H9 (cell line): ENCODE measurements at regions not wholly inside any gene's neighbourhood (a gene's known extent, or its start where the extent isn't known, plus 50 kb on each side); places are given as distances from the start of the nearest gene placed in this dataset.

Experiments
- DNase-seq: peaks from one replicate; pipeline ENCODE4 v3.0.0-alpha.2; 2017
- H2AFZ ChIP-seq: one replicate; pipeline ENCODE4 v1.6.1; 2013; ENCODE audit warnings: mild to moderate bottlenecking, low read length, control low read depth, moderate library complexity
- H2AK5ac ChIP-seq: 2 replicates; pipeline ENCODE4 v1.6.1; 2013; ENCODE audit warnings: low read length, control low read depth, mixed read lengths; ENCODE audit not compliant: insufficient read length
- H2BK120ac ChIP-seq: one replicate; pipeline ENCODE4 v1.6.1; 2013; ENCODE audit warnings: low read depth, mild to moderate bottlenecking, low read length, control low read depth, inconsistent platforms; ENCODE audit not compliant: poor library complexity, severe bottlenecking
- H2BK12ac ChIP-seq: 2 replicates; pipeline ENCODE4 v1.6.1; 2013; ENCODE audit warnings: low read length, control low read depth, mixed read lengths, low read depth; ENCODE audit not compliant: insufficient read length
- H2BK15ac ChIP-seq: 2 replicates; pipeline ENCODE4 v1.6.1; 2013; ENCODE audit warnings: low read depth, low read length, control low read depth
- H2BK20ac ChIP-seq: one replicate; pipeline ENCODE4 v1.6.1; 2013; ENCODE audit warnings: low read depth, mild to moderate bottlenecking, low read length, control low read depth, inconsistent platforms; ENCODE audit not compliant: poor library complexity, severe bottlenecking
- H2BK5ac ChIP-seq: 2 replicates; pipeline ENCODE4 v1.6.1; 2013; ENCODE audit warnings: low read length, control low read depth, mixed read lengths; ENCODE audit not compliant: insufficient read length
- H3K14ac ChIP-seq: 2 replicates; pipeline ENCODE4 v1.6.1; 2013; ENCODE audit warnings: low read length, control low read depth; ENCODE audit not compliant: insufficient read depth
- H3K18ac ChIP-seq: 2 replicates; pipeline ENCODE4 v1.6.1; 2013; ENCODE audit warnings: low read depth, mild to moderate bottlenecking, mixed read lengths, low read length, control low read depth; ENCODE audit not compliant: insufficient read length
- H3K23ac ChIP-seq: 2 replicates; pipeline ENCODE4 v1.6.1; 2013; ENCODE audit warnings: low read length, control low read depth, mixed read lengths, low read depth; ENCODE audit not compliant: insufficient read length
- H3K23me2 ChIP-seq: 2 replicates; pipeline ENCODE4 v1.6.1; 2013; ENCODE audit warnings: low read depth, mild to moderate bottlenecking, mixed read lengths, low read length, control low read depth; ENCODE audit not compliant: insufficient read length, poor library complexity, severe bottlenecking
- H3K27ac ChIP-seq: 2 replicates; pipeline ENCODE4 v1.5.1; 2013; ENCODE audit warnings: low read length, control low read depth, mixed read lengths, low read depth; ENCODE audit not compliant: insufficient read length
- H3K27me3 ChIP-seq: 2 replicates; pipeline ENCODE4 v1.6.1; 2013; ENCODE audit warnings: low read length, control low read depth, inconsistent platforms; ENCODE audit not compliant: insufficient read depth
- H3K4ac ChIP-seq: 2 replicates; pipeline ENCODE4 v1.6.1; 2013; ENCODE audit warnings: low read depth, mild to moderate bottlenecking, control low read depth, inconsistent platforms, low read length, moderate library complexity
- H3K4me1 ChIP-seq: 2 replicates; pipeline ENCODE4 v1.6.1; 2013; ENCODE audit warnings: low read length, control low read depth, inconsistent platforms; ENCODE audit not compliant: insufficient read depth
- H3K4me2 ChIP-seq: 2 replicates; pipeline ENCODE4 v1.6.1; 2013; ENCODE audit warnings: low read length, control low read depth, mixed read lengths; ENCODE audit not compliant: insufficient read length, insufficient read depth
- H3K56ac ChIP-seq: 2 replicates; pipeline ENCODE4 v1.6.1; 2013; ENCODE audit warnings: low read depth, mild to moderate bottlenecking, mixed read lengths, low read length, control low read depth; ENCODE audit not compliant: insufficient read length
- H3K79me1 ChIP-seq: 2 replicates; pipeline ENCODE4 v1.6.1; 2013; ENCODE audit warnings: low read depth, mild to moderate bottlenecking, moderate library complexity, low read length, control low read depth, inconsistent platforms; ENCODE audit not compliant: insufficient read depth, poor library complexity, severe bottlenecking
- H3K79me2 ChIP-seq: 2 replicates; pipeline ENCODE4 v1.6.1; 2013; ENCODE audit warnings: low read length, control low read depth, inconsistent platforms; ENCODE audit not compliant: insufficient read depth
- H3K9ac ChIP-seq: 2 replicates; pipeline ENCODE4 v1.6.1; 2013; ENCODE audit warnings: low read length, control low read depth, mixed read lengths; ENCODE audit not compliant: insufficient read length; ENCODE audit errors: extremely low read depth
- H3K9me3 ChIP-seq: one replicate; pipeline ENCODE4 v1.6.1; 2013; ENCODE audit warnings: low read depth, low read length, inconsistent platforms; ENCODE audit not compliant: control insufficient read depth
- H3T11ph ChIP-seq: one replicate; pipeline ENCODE4 v1.6.1; 2013; ENCODE audit warnings: mild to moderate bottlenecking, low read length, control low read depth, inconsistent platforms
- H4K20me1 ChIP-seq: one replicate; pipeline ENCODE4 v1.6.1; 2013; ENCODE audit not compliant: control insufficient read depth, insufficient read length, insufficient read depth
- H4K5ac ChIP-seq: 2 replicates; pipeline ENCODE4 v1.6.1; 2013; ENCODE audit warnings: low read depth, mild to moderate bottlenecking, mixed read lengths, low read length, control low read depth; ENCODE audit not compliant: insufficient read length
- H4K8ac ChIP-seq: replicated peaks from 2 replicates; pipeline ENCODE4 v1.6.1; 2013; ENCODE audit warnings: low read length, control low read depth, mixed read lengths, low read depth; ENCODE audit not compliant: insufficient read length
- H4K91ac ChIP-seq: 2 replicates; pipeline ENCODE4 v1.6.1; 2013; ENCODE audit warnings: low read depth, mild to moderate bottlenecking, moderate library complexity, mixed read lengths, low read length, control low read depth; ENCODE audit not compliant: insufficient read length
- H3K27ac Mint-ChIP-seq, 3 experiments: 2 replicates in 2 of 3; 3 replicates in 1 of 3; pipeline ENCODE4 v1.8.0; 2020 to 2021; ENCODE audit warnings: mixed read lengths in 3 of 3, mild to moderate bottlenecking in 1 of 3, moderate library complexity in 1 of 3
- H3K27me3 Mint-ChIP-seq: 2 replicates; pipeline ENCODE4 v1.8.0; 2021; ENCODE audit warnings: low read depth, mild to moderate bottlenecking, moderate library complexity, mixed read lengths
- H3K36me3 Mint-ChIP-seq, 3 experiments: 2 replicates in 2 of 3; 3 replicates in 1 of 3; pipeline ENCODE4 v1.8.0; 2020 to 2021; ENCODE audit warnings: low read depth in 3 of 3, mixed read lengths in 3 of 3; ENCODE audit not compliant: insufficient read depth in 1 of 3
- H3K4me1 Mint-ChIP-seq, 2 experiments: 2 replicates each; pipeline ENCODE4 v1.8.0; 2020; ENCODE audit warnings: mixed read lengths in 2 of 2
- H3K4me3 Mint-ChIP-seq, 2 experiments: 2 replicates in 1 of 2; 3 replicates in 1 of 2; pipeline ENCODE4 v1.8.0; 2020 to 2021; ENCODE audit warnings: mild to moderate bottlenecking in 2 of 2, mixed read lengths in 2 of 2, moderate library complexity in 1 of 2
- H3K9me3 Mint-ChIP-seq, 2 experiments: 2 replicates in 1 of 2; 3 replicates in 1 of 2; pipeline ENCODE4 v1.8.0; 2020; ENCODE audit warnings: mild to moderate bottlenecking in 2 of 2, mixed read lengths in 2 of 2, moderate library complexity in 1 of 2
- CTCF ChIP-seq: fragments of 200-600 bp; sonication (generic); conservative IDR thresholded peaks from 3 replicates; pipeline ENCODE4 v1.8.0; 2021; ENCODE audit warnings: antibody characterized with exemption, mild to moderate bottlenecking

DNA sequence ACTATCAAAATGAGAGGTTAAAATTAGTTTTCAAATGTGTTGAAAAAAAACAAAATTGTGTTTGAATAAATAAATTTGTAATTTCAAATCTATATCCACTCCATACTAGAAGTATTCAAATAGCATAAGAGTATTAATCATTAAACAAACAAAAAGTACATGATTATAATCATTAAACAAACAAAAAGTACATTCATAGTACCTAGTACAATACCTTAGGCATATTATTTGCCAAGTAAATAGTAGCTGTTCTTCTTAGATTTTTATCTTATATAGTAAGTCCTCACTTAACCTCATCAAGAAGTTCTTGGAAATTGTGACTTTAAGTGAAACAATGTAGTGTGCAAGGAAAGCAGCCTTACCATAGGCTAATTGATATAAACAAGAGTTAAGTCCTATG lies 349.3 kb upstream of the VWC2 start:
- no peak overlapping the region for H3K9ac ChIP-seq
- H3K79me2 ChIP-seq: no peaks in the 10 kb centered on the region
- H3K9me3 Mint-ChIP-seq: no peaks in the 10 kb centered on the region
- no peaks in the 10 kb centered on the region for H3K79me1 ChIP-seq
- no peak overlapping the region for H2AK5ac ChIP-seq
- no peak overlapping the region for H3K4ac ChIP-seq
- H4K91ac ChIP-seq: no peak overlapping the region
- no peaks in the 10 kb centered on the region for H3K27me3 Mint-ChIP-seq
- H4K20me1 ChIP-seq: no peaks in the 10 kb centered on the region
- no peak overlapping the region for H2BK120ac ChIP-seq
- TF ChIP-seq CTCF: no peak
- no peak overlapping the region for H4K8ac ChIP-seq
- H3K4me1 Mint-ChIP-seq: peaks cover 0 to 4% of the 10 kb centered on the region in 2 experiments; a peak in 2 of 4 replicates
- H3T11ph ChIP-seq: no peak overlapping the region
- no peak overlapping the region for H3K27ac ChIP-seq
- no peak overlapping the region for H3K27ac Mint-ChIP-seq
- no peak for DNase-seq
- H2AFZ ChIP-seq: no peak overlapping the region
- no peak overlapping the region for H3K14ac ChIP-seq
- no peaks in the 10 kb centered on the region for H3K4me1 ChIP-seq
- H3K36me3 Mint-ChIP-seq: no peaks in the 10 kb centered on the region
- H2BK15ac ChIP-seq: no peak overlapping the region
- H3K18ac ChIP-seq: no peak overlapping the region
- no peak overlapping the region for H2BK20ac ChIP-seq
- H2BK5ac ChIP-seq: no peak overlapping the region
- no peak overlapping the region for H4K5ac ChIP-seq
- H3K56ac ChIP-seq: no peak overlapping the region
- H3K23me2 ChIP-seq: no peaks in the 10 kb centered on the region
- no peak overlapping the region for H3K4me2 ChIP-seq
- H2BK12ac ChIP-seq: no peak overlapping the region
- H3K23ac ChIP-seq: no peak overlapping the region
- H3K4me3 Mint-ChIP-seq: no peak overlapping the region
- H3K9me3 ChIP-seq: no peaks in the 10 kb centered on the region
- H3K27me3 ChIP-seq: no peaks in the 10 kb centered on the region
